K562 (cell line): ENCODE measurements at regions not wholly inside any gene's neighbourhood (a gene's known extent, or its start where the extent isn't known, plus 50 kb on each side); places are given as distances from the start of the nearest gene placed in this dataset.
"Not testable (repeated sequence)": the region's sequence is repeated elsewhere in the genome, so short reads cannot be mapped to it uniquely, and the experiment has no call there.

Experiments
- CTCF ChIP-seq, 3 experiments: IDR thresholded peaks in 2 of 3; conservative IDR thresholded peaks in 1 of 3; 2 replicates each; pipeline ENCODE4 v1.5.1; 2011 to 2012; ENCODE audit warnings: low read length in 3 of 3, mild to moderate bottlenecking in 3 of 3, control low read depth in 2 of 3, improper control_type of control experiment in 1 of 3, inconsistent platforms in 1 of 3, low read depth in 1 of 3, mixed read lengths in 1 of 3, moderate library complexity in 1 of 3; ENCODE audit not compliant: insufficient read depth in 2 of 3
- FOXK1 ChIP-seq: sonication (generic); formaldehyde crosslinking; IDR thresholded peaks from 2 replicates; pipeline ENCODE4 v1.8.0; 2022; ENCODE audit warnings: missing genetic modification reagents, mild to moderate bottlenecking, borderline replicate concordance
- JUN ChIP-seq, 2 experiments: sonication (generic) in 1 of 2; formaldehyde crosslinking in 1 of 2; IDR thresholded peaks; 2 replicates each; pipeline versions ENCODE4 v1.6.1 to v1.8.0; 2012 to 2022; ENCODE audit warnings: borderline replicate concordance in 2 of 2, mild to moderate bottlenecking in 2 of 2, improper control_type of control experiment in 1 of 2, low read depth in 1 of 2, low read length in 1 of 2, missing genetic modification reagents in 1 of 2
- JUNB ChIP-seq: fragments of 450-650 bp; formaldehyde crosslinking; conservative IDR thresholded peaks from 2 replicates; pipeline ENCODE4 v1.4.0; 2020; ENCODE audit warnings: mild to moderate bottlenecking
- KDM1A ChIP-seq, 2 experiments: fragments of 450-650 bp; IDR thresholded peaks; 2 replicates each; pipeline ENCODE4 v1.6.1; 2016; ENCODE audit warnings: mild to moderate bottlenecking in 2 of 2
- MAFF ChIP-seq: IDR thresholded peaks from 2 replicates; pipeline ENCODE4 v1.6.1; 2012; ENCODE audit warnings: low read length, improper control_type of control experiment
- MAX ChIP-seq: sonication (generic); formaldehyde crosslinking; IDR thresholded peaks from 2 replicates; pipeline ENCODE4 v1.9.0; 2022; ENCODE audit warnings: mild to moderate bottlenecking, missing genetic modification reagents
- MAZ ChIP-seq, 2 experiments: fragments of 450-650 bp in 1 of 2; sonication (generic) in 1 of 2; formaldehyde crosslinking; IDR thresholded peaks in 1 of 2; conservative IDR thresholded peaks in 1 of 2; 2 replicates each; pipeline versions ENCODE4 v1.4.0 to v1.5.0; 2020; ENCODE audit warnings: mild to moderate bottlenecking in 1 of 2, missing genetic modification reagents in 1 of 2
- RFX5 ChIP-seq: IDR thresholded peaks from 2 replicates; pipeline ENCODE4 v1.6.1; 2011; ENCODE audit warnings: low read depth, mild to moderate bottlenecking, improper control_type of control experiment, low read length
- SMARCC2 ChIP-seq: fragments of 450-650 bp; IDR thresholded peaks from 2 replicates; pipeline ENCODE4 v1.6.1; 2017; ENCODE audit warnings: antibody characterized with exemption, moderate library complexity, mild to moderate bottlenecking, low read depth
- ZNF174 ChIP-seq: fragments of 250-450 bp; sonication (Bioruptor Pico); IDR thresholded peaks from 2 replicates; pipeline ENCODE4 v1.4.0; 2020; ENCODE audit warnings: mild to moderate bottlenecking
- ZNF583 ChIP-seq: fragments of 250-450 bp; sonication (Bioruptor Pico); IDR thresholded peaks from 2 replicates; pipeline ENCODE4 v1.4.0; 2020

GRCh38 chr5:1575991-1576714, 52.4 kb upstream of the LPCAT1 start:
- TF ChIP-seq JUN (IDR thresholded peaks at IDR 0.05; ENCODE audit: borderline replicate concordance, low read depth, low read length); JUN (CRISPR knock-in tag; IDR thresholded peaks at IDR 0.05; ENCODE audit: borderline replicate concordance); KDM1A (IDR thresholded peaks at IDR 0.05); JUNB (CRISPR knock-in tag); FOXK1 (CRISPR knock-in tag); ZNF583 (CRISPR knock-in tag); ZNF174 (CRISPR knock-in tag); MAZ (CRISPR knock-in tag; conservative IDR thresholded peaks at IDR 0.05 in 1 of 2, IDR thresholded peaks at IDR 0.05 in 1 of 2); CTCF (IDR thresholded peaks at IDR 0.05 in 2 of 3, conservative IDR thresholded peaks at IDR 0.05 in 1 of 3; ENCODE audit: insufficient read depth in 2 of 3, low read depth in 1 of 3, low read length in 3 of 3); MAFF; MAX (CRISPR knock-in tag); RFX5; SMARCC2: not testable (repeated sequence)
